ENCODE measurements at regions not wholly inside any gene's neighbourhood (a gene's known extent, or its start where the extent isn't known, plus 50 kb on each side); places are given as distances from the start of the nearest gene placed in this dataset.

DNA sequence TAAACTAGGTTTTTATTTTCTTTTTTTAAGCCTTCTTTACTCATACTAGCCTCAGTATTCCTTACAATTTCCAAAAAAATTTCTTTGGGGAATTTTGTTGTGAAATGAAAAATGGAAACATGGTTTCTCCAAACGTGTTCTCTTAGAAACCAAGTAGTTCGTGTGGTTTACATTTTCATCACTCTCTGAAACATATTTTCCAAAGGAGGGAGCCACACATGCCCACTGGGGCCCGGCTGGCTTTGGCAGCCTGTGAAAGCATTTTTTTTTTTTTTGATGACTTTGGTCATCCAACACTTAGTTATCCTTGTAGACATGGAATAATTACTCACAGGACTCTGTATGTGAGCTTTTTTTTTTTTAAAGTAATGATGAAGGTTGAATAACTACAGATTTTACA, 169.6 kb downstream of the C7orf25 start (continued):
- TF ChIP-seq CHD7 (IDR thresholded peaks at IDR 0.05; ENCODE audit: insufficient replicate concordance, low read length), result no peak
- no peak for TF ChIP-seq TCF12 (IDR thresholded peaks at IDR 0.05; ENCODE audit: low read depth, low read length)
- TF ChIP-seq HDAC2 (IDR thresholded peaks at IDR 0.05; ENCODE audit: borderline replicate concordance in 1 of 2, low read depth in 2 of 2, low read length in 2 of 2), result no peak
- TF ChIP-seq, protein P1, sequence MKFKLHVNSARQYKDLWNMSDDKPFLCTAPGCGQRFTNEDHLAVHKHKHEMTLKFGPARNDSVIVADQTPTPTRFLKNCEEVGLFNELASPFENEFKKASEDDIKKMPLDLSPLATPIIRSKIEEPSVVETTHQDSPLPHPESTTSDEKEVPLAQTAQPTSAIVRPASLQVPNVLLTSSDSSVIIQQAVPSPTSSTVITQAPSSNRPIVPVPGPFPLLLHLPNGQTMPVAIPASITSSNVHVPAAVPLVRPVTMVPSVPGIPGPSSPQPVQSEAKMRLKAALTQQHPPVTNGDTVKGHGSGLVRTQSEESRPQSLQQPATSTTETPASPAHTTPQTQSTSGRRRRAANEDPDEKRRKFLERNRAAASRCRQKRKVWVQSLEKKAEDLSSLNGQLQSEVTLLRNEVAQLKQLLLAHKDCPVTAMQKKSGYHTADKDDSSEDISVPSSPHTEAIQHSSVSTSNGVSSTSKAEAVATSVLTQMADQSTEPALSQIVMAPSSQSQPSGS (IDR thresholded peaks at IDR 0.05; ENCODE audit: low read length), result no peak
- TF ChIP-seq CHD2 (IDR thresholded peaks at IDR 0.05; ENCODE audit: low read length), result no peak
- TF ChIP-seq GTF2F1 (IDR thresholded peaks at IDR 0.05; ENCODE audit: borderline replicate concordance, low read depth, low read length), result no peak

All from H1 (cell line).